ENCODE measurements at regions not wholly inside any gene's neighbourhood (a gene's known extent, or its start where the extent isn't known, plus 50 kb on each side); places are given as distances from the start of the nearest gene placed in this dataset.

GRCh38 chr22:27370269-27370668 lies 431.3 kb downstream of the MN1 start:
- H3K4me3 ChIP-seq: no peak overlapping the region
- TF ChIP-seq EP300 (IDR thresholded peaks at IDR 0.05) (no peak), POLR2A (IDR thresholded peaks at IDR 0.05) (no peak), POLR2AphosphoS5 (IDR thresholded peaks at IDR 0.05) (no peak)
- TF ChIP-seq, protein P1, sequence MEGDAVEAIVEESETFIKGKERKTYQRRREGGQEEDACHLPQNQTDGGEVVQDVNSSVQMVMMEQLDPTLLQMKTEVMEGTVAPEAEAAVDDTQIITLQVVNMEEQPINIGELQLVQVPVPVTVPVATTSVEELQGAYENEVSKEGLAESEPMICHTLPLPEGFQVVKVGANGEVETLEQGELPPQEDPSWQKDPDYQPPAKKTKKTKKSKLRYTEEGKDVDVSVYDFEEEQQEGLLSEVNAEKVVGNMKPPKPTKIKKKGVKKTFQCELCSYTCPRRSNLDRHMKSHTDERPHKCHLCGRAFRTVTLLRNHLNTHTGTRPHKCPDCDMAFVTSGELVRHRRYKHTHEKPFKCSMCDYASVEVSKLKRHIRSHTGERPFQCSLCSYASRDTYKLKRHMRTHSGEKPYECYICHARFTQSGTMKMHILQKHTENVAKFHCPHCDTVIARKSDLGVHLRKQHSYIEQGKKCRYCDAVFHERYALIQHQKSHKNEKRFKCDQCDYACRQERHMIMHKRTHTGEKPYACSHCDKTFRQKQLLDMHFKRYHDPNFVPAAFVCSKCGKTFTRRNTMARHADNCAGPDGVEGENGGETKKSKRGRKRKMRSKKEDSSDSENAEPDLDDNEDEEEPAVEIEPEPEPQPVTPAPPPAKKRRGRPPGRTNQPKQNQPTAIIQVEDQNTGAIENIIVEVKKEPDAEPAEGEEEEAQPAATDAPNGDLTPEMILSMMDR (IDR thresholded peaks at IDR 0.05): no peak
- no peak for DNase-seq
- no peaks in the 10 kb centered on the region for H3K4me1 ChIP-seq
- H3K27ac ChIP-seq: no peak overlapping the region
- H3K36me3 ChIP-seq: no peaks in the 10 kb centered on the region
- intact Hi-C loops (cut with DNase I; ENCODE audit: low total_unique reads): no loop called here
- H3K9me3 ChIP-seq: peaks cover 0 to 4% (median 0%) of the 10 kb centered on the region in 4 donors
- peaks cover 0 to 10% (median 3%) of the 10 kb centered on the region in 3 donors for H3K27me3 ChIP-seq
- 46 to 62% (median 57%) methylated on average over 4 of the region's 4 CpGs for WGBS, 5 donors

- TF ChIP-seq, protein P1 (IDR thresholded peaks at IDR 0.05): no peak
- TF ChIP-seq POLR2A (IDR thresholded peaks at IDR 0.05) (no peak), EP300 (IDR thresholded peaks at IDR 0.05) (no peak), POLR2AphosphoS5 (IDR thresholded peaks at IDR 0.05) (no peak)
- intact Hi-C loops (cut with DNase I; ENCODE audit: low total_unique reads): no loop called here
- H3K36me3 ChIP-seq: no peaks in the 10 kb centered on the region
- peaks cover 0 to 4% (median 0%) of the 10 kb centered on the region in 4 donors for H3K9me3 ChIP-seq
- H3K4me3 ChIP-seq: no peak overlapping the region
- no peak for DNase-seq
- peaks cover 0 to 10% (median 3%) of the 10 kb centered on the region in 3 donors for H3K27me3 ChIP-seq
- H3K27ac ChIP-seq: no peak overlapping the region
- H3K4me1 ChIP-seq: no peaks in the 10 kb centered on the region
- WGBS, 5 donors: 86 to 93% (median 90%) methylated on average over 4 of the region's 4 CpGs
These were observed 430.6 kb downstream of the MN1 start for GRCh38 chr22:27370987-27371386.

DNA sequence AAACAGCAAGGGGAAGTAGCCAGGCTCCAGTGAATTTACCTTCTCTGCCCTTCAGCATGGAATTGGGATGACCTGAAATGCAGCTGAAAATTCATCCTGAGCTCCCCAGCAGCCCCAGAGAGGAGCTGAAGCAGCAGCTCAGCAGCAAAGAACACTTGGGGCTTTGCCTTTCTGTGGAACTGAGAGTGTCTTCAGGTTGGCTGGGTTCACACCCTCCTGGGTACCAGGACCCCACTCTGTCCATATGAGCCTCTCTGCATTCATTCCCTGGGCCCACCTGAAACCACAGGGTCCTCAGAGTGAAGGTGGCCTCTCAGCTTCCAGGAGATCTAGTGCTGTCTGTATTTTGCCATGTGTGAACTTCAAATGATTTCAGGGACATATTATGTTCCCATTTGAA lies 429.2 kb downstream of the MN1 start:
- Histone ChIP-seq H3K27me3 (peaks cover 0 to 10% (median 3%) of the 10 kb centered on the region in 3 donors), H3K9me3 (peaks cover 0 to 4% (median 0%) of the 10 kb centered on the region in 4 donors), H3K4me3 (no peak overlapping the region), H3K4me1 (peaks cover 0 to under 1% (median under 1%) of the 10 kb centered on the region in 4 donors), H3K27ac (no peak overlapping the region), H3K36me3 (no peaks in the 10 kb centered on the region)
- DNase-seq: no peak
- intact Hi-C loops (cut with DNase I; ENCODE audit: low total_unique reads): no loop called here
- TF ChIP-seq EP300 (IDR thresholded peaks at IDR 0.05) (no peak), POLR2A (IDR thresholded peaks at IDR 0.05) (no peak), POLR2AphosphoS5 (IDR thresholded peaks at IDR 0.05) (no peak)
- TF ChIP-seq, protein P1 (IDR thresholded peaks at IDR 0.05): no peak

GRCh38 chr22:27372969-27373670 lies 428.4 kb downstream of the MN1 start:
- peak; percentile 65 to 83 for DNase-seq
- H3K36me3 ChIP-seq: no peaks in the 10 kb centered on the region
- H3K9me3 ChIP-seq: peaks cover 0 to 4% (median 0%) of the 10 kb centered on the region in 4 donors
- H3K4me3 ChIP-seq: no peak overlapping the region
- TF ChIP-seq, protein P1 (IDR thresholded peaks at IDR 0.05): no peak
- no peak for TF ChIP-seq EP300 (IDR thresholded peaks at IDR 0.05)
- TF ChIP-seq POLR2A (IDR thresholded peaks at IDR 0.05): no peak
- TF ChIP-seq POLR2AphosphoS5 (IDR thresholded peaks at IDR 0.05): no peak
- peaks cover 0 to 10% (median 3%) of the 10 kb centered on the region in 3 donors for H3K27me3 ChIP-seq
- H3K27ac ChIP-seq: no peak overlapping the region
- intact Hi-C loops (cut with DNase I; ENCODE audit: low total_unique reads): no loop called here
- H3K4me1 ChIP-seq: peaks cover 0 to 8% (median 6%) of the 10 kb centered on the region in 4 donors
- 43 to 79% (median 52%) methylated on average over 5 to 10 of the region's 10 CpGs for WGBS, 5 donors

All from stomach (tissue), 8 donors.